Stomach (tissue), 4 donors: ENCODE measurements at regions not wholly inside any gene's neighbourhood (a gene's known extent, or its start where the extent isn't known, plus 50 kb on each side); places are given as distances from the start of the nearest gene placed in this dataset.

ENCODE experiments used
- POLR2A ChIP-seq, 4 donors: fragments of 450-650 bp; IDR thresholded peaks; one replicate each; pipeline ENCODE4 v1.6.1; 2016; ENCODE audit warnings: antibody characterized with exemption in 4 of 4, control low read depth in 2 of 4, mild to moderate bottlenecking in 1 of 4, moderate library complexity in 1 of 4
- TF ChIP-seq, protein P1 (sequence below), 7 experiments: fragments of 450-650 bp in 4 of 7; fragments of 200-600 bp in 3 of 7; sonication (generic) in 3 of 7; IDR thresholded peaks; one replicate each; pipeline ENCODE4 v1.5.1; 2016 to 2019; ENCODE audit warnings: antibody characterized with exemption in 7 of 7, control low read depth in 2 of 7, mild to moderate bottlenecking in 1 of 7

DNA sequence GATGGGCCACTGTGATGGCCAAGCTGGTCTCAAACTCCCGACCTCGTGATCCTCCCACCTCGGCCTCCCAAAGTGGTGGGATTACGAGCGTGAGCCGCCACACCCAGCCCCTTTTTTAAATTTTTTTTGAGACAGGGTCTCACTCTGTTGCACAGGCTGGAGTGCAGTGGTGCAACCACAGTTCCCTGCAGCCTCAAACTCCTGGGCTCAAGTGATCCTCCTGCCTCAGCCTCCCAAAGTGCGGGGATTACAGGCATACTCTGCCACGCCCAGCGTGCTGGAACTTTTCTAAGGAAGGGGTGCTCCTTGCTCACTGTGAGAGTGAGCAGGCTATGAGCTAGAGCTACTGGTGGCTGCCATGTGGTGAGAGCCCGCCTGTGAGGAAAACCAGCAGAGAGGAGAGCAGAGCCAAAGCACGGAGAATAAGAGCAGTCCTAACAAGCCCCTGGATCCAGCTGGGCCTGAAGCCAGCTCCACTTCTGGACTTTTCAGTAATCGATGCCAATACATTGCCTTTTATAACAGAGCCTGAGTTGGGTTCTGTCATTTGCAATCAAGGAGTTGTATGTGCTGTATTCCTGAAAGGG is 75.5 kb upstream of the UNC5A start:
- TF ChIP-seq, protein P1, sequence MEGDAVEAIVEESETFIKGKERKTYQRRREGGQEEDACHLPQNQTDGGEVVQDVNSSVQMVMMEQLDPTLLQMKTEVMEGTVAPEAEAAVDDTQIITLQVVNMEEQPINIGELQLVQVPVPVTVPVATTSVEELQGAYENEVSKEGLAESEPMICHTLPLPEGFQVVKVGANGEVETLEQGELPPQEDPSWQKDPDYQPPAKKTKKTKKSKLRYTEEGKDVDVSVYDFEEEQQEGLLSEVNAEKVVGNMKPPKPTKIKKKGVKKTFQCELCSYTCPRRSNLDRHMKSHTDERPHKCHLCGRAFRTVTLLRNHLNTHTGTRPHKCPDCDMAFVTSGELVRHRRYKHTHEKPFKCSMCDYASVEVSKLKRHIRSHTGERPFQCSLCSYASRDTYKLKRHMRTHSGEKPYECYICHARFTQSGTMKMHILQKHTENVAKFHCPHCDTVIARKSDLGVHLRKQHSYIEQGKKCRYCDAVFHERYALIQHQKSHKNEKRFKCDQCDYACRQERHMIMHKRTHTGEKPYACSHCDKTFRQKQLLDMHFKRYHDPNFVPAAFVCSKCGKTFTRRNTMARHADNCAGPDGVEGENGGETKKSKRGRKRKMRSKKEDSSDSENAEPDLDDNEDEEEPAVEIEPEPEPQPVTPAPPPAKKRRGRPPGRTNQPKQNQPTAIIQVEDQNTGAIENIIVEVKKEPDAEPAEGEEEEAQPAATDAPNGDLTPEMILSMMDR (IDR thresholded peaks at IDR 0.05), result no peak
- TF ChIP-seq POLR2A (IDR thresholded peaks at IDR 0.05), result no peak
